Motor neuron (in vitro differentiated cells): ENCODE measurements at regions not wholly inside any gene's neighbourhood (a gene's known extent, or its start where the extent isn't known, plus 50 kb on each side); places are given as distances from the start of the nearest gene placed in this dataset.

Experiments
- ATAC-seq, 8 experiments: fragments of 200-7000 bp; cut with Tn5 transposase; replicated peaks in 6 of 8; 2 replicates each; pipeline ENCODE4 v1.8.0; 2021; ENCODE audit warnings: mild to moderate bottlenecking in 8 of 8, moderate library complexity in 8 of 8
- H3K27ac ChIP-seq, 2 donors: fragments of 250-450 bp; sonication (Bioruptor Pico); 2 replicates each; pipeline ENCODE4 v1.9.0; 2021; ENCODE audit warnings: antibody characterized with exemption in 2 of 2, mild to moderate bottlenecking in 2 of 2, moderate library complexity in 1 of 2
- H3K4me1 ChIP-seq, 2 donors: fragments of 250-450 bp; sonication (Bioruptor Pico); replicated peaks in 1 of 2; 2 replicates each; pipeline ENCODE4 v1.6.1; 2021; ENCODE audit warnings: antibody characterized with exemption in 2 of 2, mild to moderate bottlenecking in 2 of 2, moderate library complexity in 1 of 2
- H3K4me3 ChIP-seq, 5 donors: fragments of 250-450 bp; sonication (Bioruptor Pico); 2 replicates each; pipeline ENCODE4 v1.9.0; 2021; ENCODE audit warnings: antibody characterized with exemption in 5 of 5, mild to moderate bottlenecking in 5 of 5, moderate library complexity in 4 of 5
- WGBS, 10 experiments: fragments of 450-650 bp; shearing (Covaris generic); methylation state at CpG; one replicate each; pipeline ENCODE4 v1.0.0; 2022; 5-methylcytosine and 5-hydroxymethylcytosine counted together
- in situ Hi-C, 9 experiments: fragments of 400-800 bp; cut with MboI; loops; one replicate each; pipeline ENCODE4 v1.15.0; 2021; ENCODE audit warnings: low sequenced_read_pairs in 9 of 9, low pct_unique_long_range_greater_than_20kb in 2 of 9; ENCODE audit not compliant: unreplicated experiment in 9 of 9

- in situ Hi-C loops = no loop called here
- Histone ChIP-seq H3K4me3 (no peak overlapping the region), H3K4me1 (no peaks in the 10 kb centered on the region), H3K27ac (no peak overlapping the region)
- WGBS, 10 experiments = 0 to 93% (median 81%) methylated on average over 1 to 9 of the region's 10 CpGs; no CpG with 5 or more reads in 2 of the 10 experiments
- no peak for ATAC-seq
These were observed 68.6 kb upstream of the BZW1 start for GRCh38 chr2:200743042-200743676.

GRCh38 chr2:200744201-200744602 lies 67.5 kb upstream of the BZW1 start:
- 0 to 100% (median 84%) methylated on average over 2 to 6 of the region's 6 CpGs; no CpG with 5 or more reads in 2 of the 10 experiments for WGBS, 10 experiments
- H3K4me3 ChIP-seq = no peak overlapping the region
- H3K27ac ChIP-seq = no peak overlapping the region
- no peaks in the 10 kb centered on the region for H3K4me1 ChIP-seq
- ATAC-seq = no peak
- in situ Hi-C loops = no loop called here

GRCh38 chr2:200746301-200746700 lies 65.4 kb upstream of the BZW1 start:
- no peaks in the 10 kb centered on the region for H3K4me1 ChIP-seq
- in situ Hi-C loops = no loop called here
- no peak for ATAC-seq
- no peak overlapping the region for H3K4me3 ChIP-seq
- WGBS, 10 experiments = 80 to 100% (median 91%) methylated on average over 1 to 7 of the region's 7 CpGs; no CpG with 5 or more reads in 2 of the 10 experiments
- H3K27ac ChIP-seq = no peak overlapping the region

GRCh38 chr2:200747668-200748618 lies 63.8 kb upstream of the BZW1 start:
- no peaks in the 10 kb centered on the region for H3K4me1 ChIP-seq
- in situ Hi-C loops = no loop called here
- WGBS, 10 experiments = 31 to 100% (median 76%) methylated on average over 1 to 13 of the region's 16 CpGs; no CpG with 5 or more reads in 1 of the 10 experiments
- H3K27ac ChIP-seq = no peak overlapping the region
- no peak overlapping the region for H3K4me3 ChIP-seq
- ATAC-seq = peak in 3 of 8 experiments; percentile 72 to 92 (median 85)

- in situ Hi-C loops = no loop called here
- Histone ChIP-seq H3K27ac (no peak overlapping the region), H3K4me1 (no peaks in the 10 kb centered on the region), H3K4me3 (no peak overlapping the region)
- 80 to 100% (median 90%) methylated on average over 1 to 3 of the region's 4 CpGs; no CpG with 5 or more reads in 5 of the 10 experiments for WGBS, 10 experiments
- no peak for ATAC-seq
These were observed 62.9 kb upstream of the BZW1 start for GRCh38 chr2:200748779-200749178.

- in situ Hi-C loops = no loop called here
- 60 to 100% (median 88%) methylated on average over 1 to 3 of the region's 4 CpGs; no CpG with 5 or more reads in 4 of the 10 experiments for WGBS, 10 experiments
- no peak overlapping the region for H3K4me3 ChIP-seq
- no peaks in the 10 kb centered on the region for H3K4me1 ChIP-seq
- no peak for ATAC-seq
- H3K27ac ChIP-seq = no peak overlapping the region
These were observed 61.9 kb upstream of the BZW1 start for GRCh38 chr2:200749631-200750322.

GRCh38 chr2:200750323-200750910 lies 61.3 kb upstream of the BZW1 start:
- Histone ChIP-seq H3K27ac (no peak overlapping the region), H3K4me1 (no peaks in the 10 kb centered on the region), H3K4me3 (no peak overlapping the region)
- in situ Hi-C loops = no loop called here
- 44 to 100% (median 82%) methylated on average over 1 to 6 of the region's 6 CpGs; no CpG with 5 or more reads in 3 of the 10 experiments for WGBS, 10 experiments
- no peak for ATAC-seq

- Histone ChIP-seq H3K4me3 (no peak overlapping the region), H3K4me1 (no peaks in the 10 kb centered on the region), H3K27ac (no peak overlapping the region)
- 20 to 90% (median 58%) methylated on average over 1 to 2 of the region's 2 CpGs; no CpG with 5 or more reads in 4 of the 10 experiments for WGBS, 10 experiments
- ATAC-seq = no peak
- in situ Hi-C loops = no loop called here
These were observed 59.9 kb upstream of the BZW1 start for GRCh38 chr2:200751786-200752185.

- ATAC-seq = no peak
- 67 to 100% (median 75%) methylated on average over 2 of the region's 2 CpGs; no CpG with 5 or more reads in 5 of the 10 experiments for WGBS, 10 experiments
- H3K4me1 ChIP-seq = no peaks in the 10 kb centered on the region
- no peak overlapping the region for H3K4me3 ChIP-seq
- in situ Hi-C loops = no loop called here
- no peak overlapping the region for H3K27ac ChIP-seq
These were observed 59.4 kb upstream of the BZW1 start for GRCh38 chr2:200752332-200752731.

- Histone ChIP-seq H3K27ac (no peak overlapping the region), H3K4me1 (no peaks in the 10 kb centered on the region), H3K4me3 (no peak overlapping the region)
- no peak for ATAC-seq
- WGBS, 10 experiments = 67 to 100% (median 89%) methylated on average over 1 of the region's 1 CpG; no CpG with 5 or more reads in 7 of the 10 experiments
- in situ Hi-C loops = no loop called here
These were observed 58.9 kb upstream of the BZW1 start for GRCh38 chr2:200752835-200753234.

- in situ Hi-C loops = no loop called here
- Histone ChIP-seq H3K4me3 (no peak overlapping the region), H3K27ac (no peak overlapping the region), H3K4me1 (no peaks in the 10 kb centered on the region)
- WGBS, 10 experiments = 0 to 90% (median 39%) methylated on average over 2 to 3 of the region's 4 CpGs; no CpG with 5 or more reads in 6 of the 10 experiments
- peak; percentile 88 to 100 (median 94) for ATAC-seq
These were observed 54.9 kb upstream of the BZW1 start for GRCh38 chr2:200756618-200757321.

- Histone ChIP-seq H3K4me1 (no peaks in the 10 kb centered on the region), H3K4me3 (no peak overlapping the region), H3K27ac (no peak overlapping the region)
- in situ Hi-C loops = no loop called here
- ATAC-seq = peak in 2 of 8 experiments; percentile 25 to 53
- WGBS, 10 experiments = 0 to 85% (median 61%) methylated on average over 1 to 4 of the region's 4 CpGs; no CpG with 5 or more reads in 5 of the 10 experiments
These were observed 54.3 kb upstream of the BZW1 start for GRCh38 chr2:200757399-200757798.
